GM12878 (cell line): ENCODE measurements at regions not wholly inside any gene's neighbourhood (a gene's known extent, or its start where the extent isn't known, plus 50 kb on each side); places are given as distances from the start of the nearest gene placed in this dataset.

Experiments used
- ATAC-seq: fragments of 200-7000 bp; cut with Tn5 transposase; 3 replicates; pipeline ENCODE4 v1.9.1; 2020; ENCODE audit warnings: mild to moderate bottlenecking, moderate library complexity
- BruUV-seq: library from RNA; stranded (reverse); fragments of 400-500 nt; replicated peaks from 2 replicates; lab custom pipeline; 2021; lab: Mats Ljungman, UMichigan
- CTCF ChIA-PET: fragments of 300-600 bp; sonication (Branson Sonifier 250); formaldehyde crosslinking; extraction: SDS; loops from one replicate; lab custom pipeline; 2021; ENCODE audit warnings: inconsistent platforms; lab: Yijun Ruan, JAX
- POLR2A ChIA-PET: fragments of 350-600 bp; formaldehyde crosslinking; extraction: SDS; loops from one replicate; lab custom pipeline; 2021; ENCODE audit warnings: inconsistent platforms; lab: Charles Lee
- RAD21 ChIA-PET: fragments of 300-600 bp; sonication (Branson Sonifier 250); formaldehyde crosslinking; loops from one replicate; lab custom pipeline; 2023; ENCODE audit warnings: antibody characterized with exemption; ENCODE audit not compliant: unreplicated experiment; lab: Charles Lee
- SMC1A ChIA-PET: fragments of 300-600 bp; sonication (Branson Sonifier 250); formaldehyde crosslinking; loops from one replicate; lab custom pipeline; 2023; ENCODE audit not compliant: unreplicated experiment, uncharacterized antibody; lab: Charles Lee
- DNase-seq: peaks from one replicate; pipeline ENCODE4 v3.0.0-alpha.2; 2011; ENCODE audit warnings: low read depth, low spot score
- FAIRE-seq: peaks from 3 replicates; lab custom pipeline; 2011; peaks lifted over from hg19 to GRCh38; lab: Jason Lieb, UNC
- H2AFZ ChIP-seq: 2 replicates; pipeline ENCODE4 v1.6.0; 2011; ENCODE audit warnings: low read depth, low read length, control low read depth; ENCODE audit not compliant: control insufficient read depth
- H3K27ac ChIP-seq: 2 replicates; pipeline ENCODE4 v1.5.1; 2011; ENCODE audit warnings: control low read depth; ENCODE audit not compliant: control insufficient read depth, insufficient read depth
- H3K27me3 ChIP-seq, 2 experiments: replicated peaks in 1 of 2; 2 replicates each; pipeline versions ENCODE4 v1.6.0 to v1.6.1; 2011; ENCODE audit warnings: low read length in 1 of 2; ENCODE audit not compliant: control insufficient read depth in 2 of 2, insufficient read depth in 2 of 2
- H3K36me3 ChIP-seq, 2 experiments: 2 replicates each; pipeline ENCODE4 v1.5.1; 2011; ENCODE audit warnings: low read length in 1 of 2; ENCODE audit not compliant: control insufficient read depth in 2 of 2, insufficient read depth in 2 of 2
- H3K4me1 ChIP-seq: 2 replicates; pipeline ENCODE4 v1.6.1; 2011; ENCODE audit warnings: mild to moderate bottlenecking, low read length, moderate library complexity, mixed read lengths; ENCODE audit not compliant: control insufficient read depth, insufficient read depth
- H3K4me2 ChIP-seq: 2 replicates; pipeline ENCODE4 v1.6.0; 2011; ENCODE audit warnings: control low read depth; ENCODE audit not compliant: control insufficient read depth, insufficient read depth
- H3K4me3 ChIP-seq: fragments of 200-600 bp; sonication (generic); 2 replicates; pipeline ENCODE4 v1.5.1; 2016
- H3K79me2 ChIP-seq: 2 replicates; pipeline ENCODE4 v1.6.0; 2011; ENCODE audit warnings: low read length; ENCODE audit not compliant: control insufficient read depth, insufficient read depth
- H3K9ac ChIP-seq: 2 replicates; pipeline ENCODE4 v1.8.0; 2011; ENCODE audit warnings: low read length, control low read depth, mixed read lengths; ENCODE audit not compliant: control insufficient read depth, insufficient read depth
- H3K9me3 ChIP-seq: replicated peaks from 3 replicates; pipeline ENCODE4 v1.5.1; 2011; ENCODE audit warnings: mild to moderate bottlenecking, low read length; ENCODE audit not compliant: control insufficient read depth, insufficient read depth
- H4K20me1 ChIP-seq: 2 replicates; pipeline ENCODE4 v1.6.0; 2011; ENCODE audit not compliant: control insufficient read depth, insufficient read depth
- CBX5 ChIP-seq: sonication (generic); IDR thresholded peaks from 2 replicates; pipeline ENCODE4 v1.6.1; 2016; ENCODE audit warnings: low read depth, moderate library complexity, mild to moderate bottlenecking, inconsistent platforms
- FOS ChIP-seq: IDR thresholded peaks from 3 replicates; pipeline ENCODE4 v1.6.1; 2011; ENCODE audit warnings: borderline replicate concordance; ENCODE audit not compliant: insufficient read length; ENCODE audit errors: extremely low read depth
- MEF2A ChIP-seq: IDR thresholded peaks from 2 replicates; pipeline ENCODE4 v1.6.1; 2011; ENCODE audit warnings: low read depth, mild to moderate bottlenecking, low read length, moderate library complexity; ENCODE audit not compliant: insufficient read depth
- MYB ChIP-seq: fragments of 150-350 bp; IDR thresholded peaks from 2 replicates; pipeline ENCODE4 v1.6.1; 2014; ENCODE audit warnings: mild to moderate bottlenecking, low read depth, low read length, borderline replicate concordance
- POU2F2 ChIP-seq: IDR thresholded peaks from 3 replicates; pipeline ENCODE4 v1.6.1; 2011; ENCODE audit warnings: low read depth, mild to moderate bottlenecking, low read length, borderline replicate concordance
- RFX5 ChIP-seq: IDR thresholded peaks from 2 replicates; pipeline ENCODE4 v1.6.1; 2011; ENCODE audit warnings: low read depth, low read length, improper control_type of control experiment
- ZZZ3 ChIP-seq: IDR thresholded peaks from 2 replicates; pipeline ENCODE4 v1.6.1; 2011; ENCODE audit warnings: low read depth; ENCODE audit not compliant: control insufficient read depth, insufficient read length
- WGBS: methylation state at CpG from one replicate; pipeline ENCODE4 v1.1.6; 2016; ENCODE audit warnings: low lambda C conversion rate; ENCODE audit not compliant: insufficient replicate concordance, insufficient coverage; ENCODE audit errors: missing lambda C conversion rate; 5-methylcytosine and 5-hydroxymethylcytosine counted together
- in situ Hi-C: fragments of 300-500 bp; cut with MboI; formaldehyde crosslinking; loops from 9 replicates; pipeline ENCODE4 v1.14.3; 2018; ENCODE audit warnings: mixed read lengths
- intact Hi-C: fragments of 100-400 bp; cut with micrococcal nuclease; formaldehyde crosslinking; loops from one replicate; pipeline ENCODE4 v1.14.2; 2022; ENCODE audit not compliant: unreplicated experiment
- TF ChIP-seq, protein P1 (sequence below): fragments of 450-650 bp; formaldehyde crosslinking; IDR thresholded peaks from 2 replicates; pipeline ENCODE4 v1.4.0; 2020; ENCODE audit warnings: mild to moderate bottlenecking, moderate library complexity
- TF ChIP-seq, protein P2 (sequence below): fragments of 150-350 bp; IDR thresholded peaks from 2 replicates; pipeline ENCODE4 v1.6.1; 2014; ENCODE audit warnings: mild to moderate bottlenecking, low read depth, low read length
- TF ChIP-seq, protein P3 (sequence below): IDR thresholded peaks from 2 replicates; pipeline ENCODE4 v1.6.1; 2012; ENCODE audit warnings: low read depth, low read length, improper control_type of control experiment

DNA sequence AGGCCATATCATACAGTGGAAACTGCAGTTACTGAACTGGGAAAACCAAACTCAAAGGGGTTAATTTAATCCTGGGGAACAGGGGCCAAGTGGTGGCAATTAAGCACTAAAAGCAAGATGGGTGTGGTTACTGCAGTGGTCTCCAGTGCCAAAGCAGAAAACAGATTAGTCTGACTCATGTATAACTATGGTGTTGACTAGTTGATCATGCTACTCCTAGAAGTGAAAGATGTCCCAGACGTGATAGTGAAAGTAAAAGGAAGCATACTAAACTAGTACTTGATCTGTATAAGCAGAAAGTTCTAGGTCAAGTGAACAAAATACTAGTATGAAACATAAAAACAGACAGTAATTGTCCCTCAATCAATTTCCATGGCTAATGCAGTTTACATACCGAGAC is 360.0 kb upstream of the SLITRK5 start:
- Histone ChIP-seq H4K20me1 (no peaks in the 10 kb centered on the region), H3K27me3 (no peaks in the 10 kb centered on the region), H3K4me3 (no peak overlapping the region), H3K27ac (no peak overlapping the region), H3K4me1 (no peaks in the 10 kb centered on the region), H3K79me2 (no peaks in the 10 kb centered on the region), H3K36me3 (no peaks in the 10 kb centered on the region), H3K4me2 (no peak overlapping the region), H3K9me3 (no peaks in the 10 kb centered on the region), H2AFZ (no peak overlapping the region), H3K9ac (no peak overlapping the region)
- no TSS peak for BruUV-seq
- ChIA-PET SMC1A (interaction anchor here (0.6 kb wide), 1 partner anchor 22 kb away, joined by 3 read pairs; no protein-coding TSS in a partner anchor), POLR2A (no interaction called here), RAD21 (no interaction called here), CTCF (no interaction called here)
- 33% methylated on average over 2 of the region's 2 CpGs for WGBS
- FAIRE-seq (no peak), ATAC-seq (peak; percentile 73), DNase-seq (no peak)
- intact Hi-C loops (no loop called here), in situ Hi-C loops (no loop called here)
- TF ChIP-seq ZZZ3 (no peak), MYB (no peak), MEF2A (no peak), FOS (no peak), CBX5 (no peak), POU2F2 (no peak), RFX5 (no peak)
- TF ChIP-seq, protein P1, sequence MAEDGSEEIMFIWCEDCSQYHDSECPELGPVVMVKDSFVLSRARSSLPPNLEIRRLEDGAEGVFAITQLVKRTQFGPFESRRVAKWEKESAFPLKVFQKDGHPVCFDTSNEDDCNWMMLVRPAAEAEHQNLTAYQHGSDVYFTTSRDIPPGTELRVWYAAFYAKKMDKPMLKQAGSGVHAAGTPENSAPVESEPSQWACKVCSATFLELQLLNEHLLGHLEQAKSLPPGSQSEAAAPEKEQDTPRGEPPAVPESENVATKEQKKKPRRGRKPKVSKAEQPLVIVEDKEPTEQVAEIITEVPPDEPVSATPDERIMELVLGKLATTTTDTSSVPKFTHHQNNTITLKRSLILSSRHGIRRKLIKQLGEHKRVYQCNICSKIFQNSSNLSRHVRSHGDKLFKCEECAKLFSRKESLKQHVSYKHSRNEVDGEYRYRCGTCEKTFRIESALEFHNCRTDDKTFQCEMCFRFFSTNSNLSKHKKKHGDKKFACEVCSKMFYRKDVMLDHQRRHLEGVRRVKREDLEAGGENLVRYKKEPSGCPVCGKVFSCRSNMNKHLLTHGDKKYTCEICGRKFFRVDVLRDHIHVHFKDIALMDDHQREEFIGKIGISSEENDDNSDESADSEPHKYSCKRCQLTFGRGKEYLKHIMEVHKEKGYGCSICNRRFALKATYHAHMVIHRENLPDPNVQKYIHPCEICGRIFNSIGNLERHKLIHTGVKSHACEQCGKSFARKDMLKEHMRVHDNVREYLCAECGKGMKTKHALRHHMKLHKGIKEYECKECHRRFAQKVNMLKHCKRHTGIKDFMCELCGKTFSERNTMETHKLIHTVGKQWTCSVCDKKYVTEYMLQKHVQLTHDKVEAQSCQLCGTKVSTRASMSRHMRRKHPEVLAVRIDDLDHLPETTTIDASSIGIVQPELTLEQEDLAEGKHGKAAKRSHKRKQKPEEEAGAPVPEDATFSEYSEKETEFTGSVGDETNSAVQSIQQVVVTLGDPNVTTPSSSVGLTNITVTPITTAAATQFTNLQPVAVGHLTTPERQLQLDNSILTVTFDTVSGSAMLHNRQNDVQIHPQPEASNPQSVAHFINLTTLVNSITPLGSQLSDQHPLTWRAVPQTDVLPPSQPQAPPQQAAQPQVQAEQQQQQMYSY (CRISPR knock-in tag): no peak
- TF ChIP-seq, protein P2, sequence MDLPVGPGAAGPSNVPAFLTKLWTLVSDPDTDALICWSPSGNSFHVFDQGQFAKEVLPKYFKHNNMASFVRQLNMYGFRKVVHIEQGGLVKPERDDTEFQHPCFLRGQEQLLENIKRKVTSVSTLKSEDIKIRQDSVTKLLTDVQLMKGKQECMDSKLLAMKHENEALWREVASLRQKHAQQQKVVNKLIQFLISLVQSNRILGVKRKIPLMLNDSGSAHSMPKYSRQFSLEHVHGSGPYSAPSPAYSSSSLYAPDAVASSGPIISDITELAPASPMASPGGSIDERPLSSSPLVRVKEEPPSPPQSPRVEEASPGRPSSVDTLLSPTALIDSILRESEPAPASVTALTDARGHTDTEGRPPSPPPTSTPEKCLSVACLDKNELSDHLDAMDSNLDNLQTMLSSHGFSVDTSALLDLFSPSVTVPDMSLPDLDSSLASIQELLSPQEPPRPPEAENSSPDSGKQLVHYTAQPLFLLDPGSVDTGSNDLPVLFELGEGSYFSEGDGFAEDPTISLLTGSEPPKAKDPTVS: no peak
- TF ChIP-seq, protein P3, sequence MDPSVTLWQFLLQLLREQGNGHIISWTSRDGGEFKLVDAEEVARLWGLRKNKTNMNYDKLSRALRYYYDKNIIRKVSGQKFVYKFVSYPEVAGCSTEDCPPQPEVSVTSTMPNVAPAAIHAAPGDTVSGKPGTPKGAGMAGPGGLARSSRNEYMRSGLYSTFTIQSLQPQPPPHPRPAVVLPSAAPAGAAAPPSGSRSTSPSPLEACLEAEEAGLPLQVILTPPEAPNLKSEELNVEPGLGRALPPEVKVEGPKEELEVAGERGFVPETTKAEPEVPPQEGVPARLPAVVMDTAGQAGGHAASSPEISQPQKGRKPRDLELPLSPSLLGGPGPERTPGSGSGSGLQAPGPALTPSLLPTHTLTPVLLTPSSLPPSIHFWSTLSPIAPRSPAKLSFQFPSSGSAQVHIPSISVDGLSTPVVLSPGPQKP: no peak
